NOMO-1 (cell line): ENCODE measurements at regions not wholly inside any gene's neighbourhood (a gene's known extent, or its start where the extent isn't known, plus 50 kb on each side); places are given as distances from the start of the nearest gene placed in this dataset.
"Not testable (repeated sequence)": the region's sequence is repeated elsewhere in the genome, so short reads cannot be mapped to it uniquely, and the experiment has no call there.

Source experiments
- DNase-seq, 2 experiments: peaks; one replicate each; lab custom pipeline; 2025; ENCODE audit not compliant: unreplicated experiment in 2 of 2; lab: John Stamatoyannopoulos, UW

DNA sequence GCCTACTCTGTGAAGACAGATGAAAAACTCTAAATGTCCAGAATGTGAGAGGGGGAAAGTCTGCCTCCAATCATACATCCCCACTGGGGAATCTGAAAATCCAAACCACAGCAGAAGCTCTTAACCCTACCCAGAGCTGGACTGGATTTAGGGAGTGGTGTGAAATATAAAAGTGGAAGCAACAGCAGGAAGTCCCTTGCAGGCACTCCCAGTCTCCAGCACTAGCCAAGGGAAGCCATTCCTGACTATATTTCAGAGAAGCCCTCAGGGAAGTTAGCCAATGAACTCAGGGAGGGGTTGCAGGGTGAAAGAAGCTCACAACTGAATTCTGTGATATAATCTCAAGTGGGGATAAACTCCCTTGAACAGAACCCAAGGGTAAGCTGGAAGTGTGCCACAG, 51.5 kb downstream of the CRPPA start:
- no peak for DNase-seq

DNA sequence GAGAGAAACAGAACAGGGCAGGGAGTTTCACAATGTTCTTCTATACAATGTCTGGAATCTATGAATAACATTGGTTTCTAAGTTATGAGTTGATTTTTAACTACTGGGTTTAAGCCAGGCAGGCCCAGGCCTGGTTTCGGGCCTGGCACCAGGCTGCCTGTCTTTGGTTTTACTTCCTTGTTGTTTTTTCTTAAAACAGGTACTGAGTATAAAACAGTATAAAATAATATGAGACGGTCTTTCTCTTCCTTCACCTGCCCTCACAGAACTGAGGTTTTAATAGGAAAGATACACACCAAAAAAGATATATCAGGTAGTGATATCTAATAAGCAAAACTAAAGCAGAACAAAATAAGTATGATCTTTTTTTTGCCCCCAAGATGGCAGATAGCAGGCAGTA, 52.0 kb downstream of the CRPPA start:
- DNase-seq = not testable (repeated sequence)

DNA sequence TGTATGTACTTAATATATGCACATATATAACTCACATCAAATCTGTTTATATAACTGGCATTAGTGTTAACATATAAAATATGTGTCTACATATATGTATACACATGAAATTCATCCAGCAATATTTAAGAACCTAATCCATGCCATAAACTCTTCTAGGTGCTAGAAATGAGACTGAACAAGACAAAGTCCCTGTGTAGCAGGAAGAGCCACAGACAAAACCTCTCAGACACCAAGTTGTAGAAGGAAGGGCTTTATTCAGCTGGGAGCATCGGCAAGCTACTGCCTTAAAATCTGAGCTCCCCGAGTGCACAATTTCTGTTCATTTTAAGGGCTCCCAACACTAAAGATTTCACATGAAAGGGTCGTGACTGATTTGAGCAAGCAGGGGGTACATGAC, 52.5 kb downstream of the CRPPA start:
- DNase-seq = no peak

DNA sequence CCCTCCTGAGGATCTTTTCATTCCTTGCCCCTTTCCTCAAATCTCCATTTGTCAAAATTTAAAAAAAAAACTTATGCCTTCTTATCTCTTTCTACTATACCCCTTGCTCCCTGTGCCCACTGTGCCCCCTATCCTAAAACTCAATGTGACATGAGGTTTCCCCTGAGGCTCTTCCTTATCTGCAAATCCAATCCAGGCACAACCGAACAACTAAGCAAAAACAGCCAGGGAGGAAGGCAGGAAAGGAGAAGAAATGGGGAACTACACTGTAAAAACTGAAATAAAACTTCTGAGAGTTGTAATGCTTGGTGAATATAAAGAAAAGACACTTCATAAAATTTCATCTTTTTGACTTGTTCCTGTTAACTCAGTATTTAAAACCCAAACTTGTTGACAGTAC, 54.2 kb downstream of the CRPPA start:
- DNase-seq = no peak

DNA sequence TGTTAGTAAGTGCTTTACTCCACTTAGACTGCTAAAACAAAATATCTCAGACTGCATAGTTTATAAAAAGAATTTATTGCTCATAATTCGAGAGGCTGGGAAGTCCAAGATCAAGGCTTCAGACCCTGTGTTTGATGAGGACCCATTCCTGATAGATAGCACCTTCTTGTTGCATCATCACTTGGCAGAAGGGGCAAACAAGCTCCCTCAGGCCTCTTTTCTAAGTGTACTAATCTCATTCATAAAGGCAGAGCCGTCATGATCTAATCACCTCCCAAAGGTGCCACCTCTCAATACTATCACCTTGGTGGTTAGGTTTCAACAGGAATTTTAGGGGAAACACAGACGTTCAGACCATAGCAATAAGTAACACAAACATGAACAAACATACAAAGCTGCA, 55.4 kb downstream of the CRPPA start:
- no peak for DNase-seq

DNA sequence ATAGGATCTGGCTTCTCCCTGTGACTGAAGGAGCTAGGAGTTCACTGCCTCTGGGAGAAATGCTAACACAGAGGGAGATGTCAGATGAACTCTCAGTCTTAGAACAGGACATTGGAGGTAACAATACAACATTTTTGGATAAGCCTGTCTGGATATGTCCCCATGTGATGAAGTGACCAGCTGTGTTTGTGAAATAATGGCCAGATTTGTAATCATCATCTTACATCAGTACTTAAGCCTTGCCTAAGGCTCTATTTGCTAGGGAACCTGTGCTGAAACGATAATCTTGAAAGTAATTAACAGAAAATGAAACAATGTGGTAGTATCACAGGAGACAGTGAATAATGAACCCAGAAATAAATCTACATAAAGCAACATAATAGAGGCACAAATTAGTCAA, 56.2 kb downstream of the CRPPA start:
- no peak for DNase-seq

DNA sequence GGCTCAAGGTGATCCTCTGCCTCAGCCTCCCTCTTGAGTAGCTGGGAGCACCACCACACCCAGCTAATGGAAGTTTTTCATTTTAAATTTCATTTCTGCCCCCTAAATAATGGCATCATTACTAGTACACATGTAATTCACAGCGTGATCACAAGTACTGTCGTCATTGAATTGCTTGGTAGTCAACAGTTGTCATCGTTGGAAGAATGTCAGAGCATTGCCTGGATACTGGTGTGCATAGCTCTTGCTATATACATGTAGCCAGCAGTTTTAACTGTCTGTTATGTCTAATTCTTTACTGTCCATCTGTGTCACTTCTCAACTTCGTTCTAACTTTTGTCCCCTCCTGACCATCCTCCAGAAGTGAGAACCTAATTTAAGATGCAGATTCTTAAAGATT, 62.1 kb downstream of the CRPPA start:
- no peak for DNase-seq

DNA sequence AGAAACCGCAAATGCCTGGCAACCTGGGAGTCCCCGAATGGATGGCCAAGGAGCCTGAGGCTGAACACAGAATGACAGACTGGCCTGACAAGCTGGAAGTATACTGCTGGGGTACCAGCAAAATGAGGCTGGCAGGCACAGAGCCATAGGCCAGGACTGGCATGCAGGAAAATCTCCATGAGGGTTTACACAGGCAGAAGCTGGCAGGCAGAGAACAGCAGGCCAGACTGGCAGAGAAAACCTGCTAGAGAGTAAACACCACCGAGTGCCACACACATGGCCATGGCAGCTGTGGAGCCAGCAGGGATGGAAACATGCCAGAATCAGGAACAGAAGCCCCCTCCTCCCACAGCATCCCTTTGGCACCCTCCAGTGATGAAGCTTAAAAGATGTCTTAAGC, 63.4 kb downstream of the CRPPA start:
- DNase-seq = no peak

DNA sequence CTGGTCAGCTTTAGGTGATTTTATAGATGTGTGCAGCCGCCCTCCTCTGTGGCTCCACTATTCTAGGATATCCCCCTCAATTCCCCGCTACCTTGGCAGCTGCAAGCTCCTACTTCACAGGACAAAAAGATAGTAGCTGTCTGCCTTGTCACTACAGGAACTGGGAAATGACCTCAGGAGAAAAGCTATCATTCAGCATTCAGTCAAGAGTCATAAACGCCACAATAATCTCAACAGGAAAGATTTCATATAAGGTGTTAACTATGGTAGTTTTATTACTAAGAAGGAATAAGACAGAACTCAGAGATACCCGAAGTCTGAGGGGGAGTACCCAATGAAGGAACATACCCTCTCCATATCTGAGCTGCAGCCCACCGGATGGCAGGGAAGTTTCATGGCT, 63.9 kb downstream of the CRPPA start:
- no peak for DNase-seq

DNA sequence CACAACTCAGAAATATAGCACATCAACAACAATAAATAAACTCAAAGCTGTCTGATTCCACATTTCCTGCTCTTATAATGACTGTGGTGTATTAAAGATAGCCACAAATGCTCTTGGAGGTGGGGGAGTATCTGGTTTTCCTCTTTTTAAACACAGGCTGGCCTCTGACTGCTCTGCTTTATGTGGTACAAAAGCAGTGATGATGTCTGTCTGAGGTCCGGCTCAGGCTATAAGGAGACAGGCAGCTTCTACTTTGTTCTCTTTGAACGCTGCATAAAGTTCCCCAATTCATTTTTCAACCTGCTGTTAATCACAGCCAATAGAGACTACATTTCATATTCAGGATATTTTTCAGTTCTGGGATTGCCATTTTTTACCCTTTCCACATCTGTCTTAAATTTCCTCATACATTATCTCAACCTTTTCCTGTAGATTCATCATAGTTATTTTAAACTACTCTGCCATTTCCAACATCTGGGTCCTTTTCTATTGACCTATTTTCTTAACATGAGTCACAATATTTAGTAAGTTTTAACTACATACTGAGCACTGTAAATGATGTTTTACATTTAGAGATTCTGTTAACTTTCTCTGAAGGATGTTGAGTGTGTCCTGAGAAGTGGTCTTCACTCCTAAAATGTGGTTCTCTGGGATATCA, 64.9 kb downstream of the CRPPA start:
- no peak for DNase-seq

DNA sequence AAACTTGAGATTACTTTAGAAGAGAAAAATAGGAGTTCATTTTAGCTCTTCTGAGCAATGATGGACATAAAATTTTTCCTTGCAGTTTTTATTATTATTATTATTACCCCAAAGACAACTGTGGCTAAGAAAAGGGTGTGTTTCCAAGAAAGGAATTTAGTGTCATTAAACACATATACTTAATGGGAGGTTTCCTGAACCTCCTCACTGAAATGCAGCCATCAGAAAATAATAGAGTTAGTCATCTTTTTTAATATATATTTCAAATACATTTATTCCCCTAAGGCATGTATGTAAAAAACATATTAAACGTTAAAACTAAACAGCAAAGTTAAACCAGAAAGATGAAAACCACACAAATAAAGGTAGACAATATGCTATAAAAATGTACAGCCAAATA, 66.8 kb downstream of the CRPPA start:
- no peak for DNase-seq

DNA sequence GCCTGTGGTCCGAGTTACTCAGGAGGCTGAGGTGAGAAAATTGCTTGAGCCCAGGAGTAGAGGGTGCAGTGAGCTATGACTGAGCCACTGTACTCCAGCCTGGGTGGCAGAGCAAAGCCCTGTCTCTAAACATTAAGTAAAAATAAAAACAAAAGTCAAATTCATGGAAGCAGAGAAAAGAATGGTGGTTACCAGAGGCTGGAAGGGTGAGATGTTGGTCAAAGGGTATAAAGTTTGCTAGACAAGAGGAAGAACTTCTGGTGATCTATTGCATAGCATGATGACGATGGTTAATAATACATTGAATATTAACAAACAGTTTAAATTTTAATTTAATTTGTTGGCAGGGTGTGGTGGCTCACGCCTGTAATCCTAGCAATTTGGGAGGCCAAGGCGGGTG, 68.1 kb downstream of the CRPPA start:
- DNase-seq = no peak

DNA sequence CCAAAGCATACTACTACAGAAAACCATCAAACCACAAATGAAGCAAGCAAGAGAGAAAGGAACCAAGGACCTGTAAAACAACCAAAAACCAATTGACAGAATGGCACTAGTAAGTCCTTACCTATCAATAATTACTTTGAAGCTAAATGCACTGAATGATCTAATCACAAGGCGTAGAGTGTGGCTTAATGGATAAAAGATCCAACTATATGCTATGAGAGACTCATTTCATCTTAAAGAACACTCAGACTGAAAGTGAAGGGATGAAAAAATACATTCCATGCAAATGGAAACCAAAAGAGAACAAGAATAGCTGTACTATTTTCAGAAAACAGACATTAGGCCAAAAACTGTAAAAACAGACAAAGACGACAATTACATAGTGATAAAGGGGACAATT, 70.7 kb downstream of the CRPPA start:
- DNase-seq = no peak

DNA sequence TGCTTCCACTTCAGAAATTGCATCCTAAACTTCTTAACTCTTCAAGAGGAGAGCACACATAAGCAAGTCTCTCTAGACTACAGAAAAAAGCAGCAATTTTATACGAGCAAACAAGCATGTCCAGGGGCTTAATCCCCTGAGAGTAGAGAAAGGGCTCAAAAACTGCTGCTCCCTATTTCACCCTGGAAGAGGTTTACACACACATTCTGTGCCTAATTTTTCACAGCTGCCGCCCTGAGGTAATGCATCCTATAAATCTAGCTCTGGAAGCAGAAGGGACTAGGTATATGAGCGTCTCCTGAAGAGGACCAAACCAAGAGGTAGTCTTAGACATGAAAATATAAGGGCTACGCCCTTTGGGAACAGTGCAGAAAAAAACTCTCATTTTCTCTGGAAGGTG, 73.1 kb downstream of the CRPPA start:
- DNase-seq = no peak

DNA sequence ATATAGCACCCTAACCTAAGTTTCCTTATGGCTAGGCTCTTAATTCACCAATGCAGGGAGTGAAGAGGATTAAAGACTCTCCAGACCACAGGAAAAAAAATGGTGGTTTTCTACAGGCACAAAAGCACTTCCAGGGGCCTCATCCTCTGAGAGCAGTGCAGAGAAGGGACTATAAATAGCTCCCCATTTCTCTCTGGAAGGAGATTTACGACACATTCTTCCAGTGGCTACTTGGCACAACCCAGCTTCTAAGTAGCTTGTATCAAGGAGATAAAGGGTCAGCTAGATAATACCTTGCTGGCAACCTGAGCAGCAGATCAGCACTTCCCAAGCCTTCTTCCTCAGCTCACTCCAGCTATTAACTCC, 73.5 kb downstream of the CRPPA start:
- DNase-seq = no peak

DNA sequence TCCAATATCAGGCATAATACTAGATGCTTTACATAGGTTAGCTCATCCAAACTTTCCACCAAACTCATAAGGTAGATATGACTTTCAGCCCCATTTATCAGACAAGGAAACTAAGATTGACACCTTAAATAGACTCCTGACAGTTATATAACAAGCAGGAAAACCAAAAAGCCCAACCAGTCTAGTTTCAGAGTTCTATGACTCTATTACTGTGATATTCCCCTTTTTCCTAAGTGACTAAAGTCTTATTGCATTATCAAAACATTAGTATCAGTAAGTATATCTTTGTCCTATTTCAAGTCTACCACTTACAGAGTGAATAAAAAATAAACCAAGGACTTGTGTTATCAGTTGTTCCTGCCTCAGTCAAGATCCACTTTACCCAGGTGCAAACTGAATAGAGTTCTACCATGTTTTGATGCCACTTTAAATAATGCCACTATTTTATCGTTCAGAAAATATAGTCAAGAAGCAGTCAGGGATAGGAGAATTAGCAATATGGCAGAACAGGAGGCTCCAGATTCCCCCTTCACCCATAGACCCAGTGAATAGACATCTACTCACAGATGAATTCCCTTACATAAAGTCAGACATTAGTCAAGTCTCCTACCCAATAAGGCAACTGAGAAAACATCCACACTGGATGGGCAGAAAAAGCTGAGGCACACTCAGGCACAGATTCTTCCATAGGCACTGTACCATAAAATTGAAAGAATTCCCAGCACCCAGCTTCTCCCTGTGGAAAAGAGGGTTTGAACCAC, 74.1 kb downstream of the CRPPA start:
- DNase-seq = no peak

DNA sequence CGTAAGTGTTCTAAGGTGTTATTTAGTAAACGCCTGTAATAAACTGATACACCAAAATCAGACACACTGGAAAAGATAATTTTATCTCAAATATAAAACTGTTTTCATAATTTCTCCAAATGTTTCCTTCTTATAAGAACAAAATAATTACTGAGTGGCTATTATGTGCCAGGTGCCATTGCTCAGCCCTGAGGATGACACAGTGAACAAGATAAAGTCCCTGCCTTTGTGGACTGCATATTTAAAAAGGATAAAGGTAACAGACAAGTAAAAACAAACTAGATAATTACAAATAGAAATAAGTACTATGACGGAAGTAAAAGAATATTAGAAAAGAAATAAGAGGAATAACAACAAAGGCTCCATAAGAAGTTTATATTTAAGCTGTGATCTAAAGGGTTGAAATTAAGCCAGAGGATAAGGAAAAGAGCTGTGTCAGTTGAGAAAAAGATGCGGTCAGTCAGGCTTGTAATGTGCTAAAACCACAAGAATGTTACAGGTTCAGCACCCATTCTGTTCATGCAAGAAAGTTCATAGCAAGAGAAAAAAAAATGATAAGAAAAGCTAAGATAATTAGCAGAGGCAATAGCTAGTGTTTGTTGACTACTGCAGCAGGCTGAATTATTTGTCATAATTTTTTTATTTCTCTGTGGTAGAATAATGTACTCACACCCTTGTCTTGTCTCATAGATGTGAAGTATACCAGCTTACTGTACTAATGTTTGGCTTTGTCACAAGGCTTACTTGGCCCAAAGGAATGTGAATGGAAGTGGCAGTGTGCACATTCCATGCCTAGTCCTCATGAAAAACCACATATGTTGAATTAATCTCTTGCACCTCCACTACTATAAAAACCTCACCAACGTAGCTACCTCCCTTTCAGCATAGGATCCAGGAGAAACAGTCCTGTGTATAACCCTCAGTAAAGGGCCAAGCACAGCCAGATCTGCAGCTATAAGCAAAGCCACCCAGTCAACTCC, 75.1 kb downstream of the CRPPA start:
- no peak for DNase-seq

DNA sequence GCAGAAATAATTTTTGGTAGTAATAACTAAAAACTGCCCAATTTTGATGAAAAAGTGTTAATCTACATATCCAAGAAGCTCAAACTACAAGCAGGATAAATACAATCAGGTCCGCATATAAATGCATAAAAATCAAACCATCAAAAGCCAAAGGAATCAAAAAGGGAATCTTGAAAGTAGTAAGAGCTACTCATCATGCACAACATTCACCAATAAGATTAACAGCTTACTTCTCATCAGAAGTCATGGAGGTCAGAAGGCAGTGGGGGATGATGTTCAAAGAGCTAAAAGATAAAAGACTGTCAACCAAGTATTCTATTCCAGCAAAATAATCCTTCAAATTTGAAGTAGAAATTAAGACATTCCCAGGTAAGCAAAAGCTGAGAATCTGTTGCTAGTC, 76.4 kb downstream of the CRPPA start:
- no peak for DNase-seq

DNA sequence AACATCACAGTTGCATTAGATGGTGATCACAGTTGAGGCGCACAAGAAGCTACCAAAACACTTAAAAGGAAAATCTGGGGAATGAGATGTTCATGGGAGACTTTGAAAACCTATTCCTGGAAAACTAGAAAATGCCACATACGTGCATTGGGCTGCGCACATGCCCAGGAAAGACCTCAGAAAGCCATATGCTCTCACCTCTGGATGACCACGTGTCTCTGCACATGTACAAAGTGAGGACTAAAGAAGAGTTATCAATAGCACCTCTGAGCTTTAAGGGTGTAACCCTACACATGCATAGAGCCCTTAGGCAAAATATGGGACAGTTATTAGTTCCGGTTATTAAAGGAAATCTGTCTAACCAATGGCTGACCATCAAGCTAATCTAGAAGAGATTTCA, 77.7 kb downstream of the CRPPA start:
- no peak for DNase-seq

DNA sequence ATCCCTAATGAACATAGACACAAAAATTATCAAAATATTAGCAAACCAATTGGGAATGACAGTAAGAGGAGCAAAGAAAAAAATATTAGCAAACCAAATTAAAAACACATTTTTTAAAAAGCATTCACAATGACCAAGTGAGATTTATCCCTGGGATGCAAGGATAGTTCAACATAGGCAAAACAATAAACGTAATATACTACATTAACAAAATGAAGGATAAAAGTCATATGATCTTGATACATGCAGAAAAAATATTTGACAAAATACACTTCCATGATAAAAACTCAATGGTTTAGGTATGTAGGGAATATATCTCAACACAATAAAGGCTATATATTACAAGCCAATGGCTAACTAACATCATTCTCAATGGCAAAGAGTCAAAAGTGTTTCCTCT, 83.3 kb downstream of the CRPPA start:
- no peak for DNase-seq

DNA sequence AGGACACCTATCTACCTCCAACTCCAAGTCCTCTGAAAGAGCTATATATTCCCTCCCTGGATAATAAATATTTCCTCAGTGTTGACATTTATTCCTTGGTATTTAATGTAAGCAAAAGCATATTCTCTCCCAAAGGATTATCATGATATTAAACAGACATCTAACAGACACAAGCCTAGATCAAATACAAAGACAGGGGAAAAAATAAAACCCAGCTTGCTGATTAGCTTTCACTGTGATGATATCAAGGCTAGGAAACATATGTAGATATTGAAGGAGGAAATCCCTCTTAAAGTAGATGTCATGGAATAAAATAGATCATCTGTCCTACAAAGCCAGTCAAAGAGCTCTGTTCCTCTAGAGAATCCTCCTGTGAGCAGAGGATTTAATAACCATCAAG, 95.2 kb downstream of the CRPPA start:
- no peak for DNase-seq

DNA sequence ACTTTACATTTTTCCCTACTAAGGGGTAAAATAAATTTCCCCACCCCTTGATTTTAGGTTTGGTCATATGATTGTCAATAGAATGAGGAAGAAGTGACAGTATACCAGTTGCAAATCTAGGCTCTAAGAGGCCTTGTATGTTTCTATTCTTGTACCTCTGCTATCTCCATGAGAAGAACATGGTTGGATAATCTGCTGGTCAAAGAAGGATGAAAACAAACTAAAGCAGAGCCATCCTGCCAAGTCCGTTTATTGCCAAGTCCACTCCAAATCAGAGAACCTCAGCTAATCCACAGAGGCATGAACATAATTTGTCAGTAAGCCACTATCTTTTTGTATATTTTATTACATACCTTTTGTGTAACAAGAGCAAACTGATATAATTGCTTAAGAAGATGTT, 98.0 kb downstream of the CRPPA start:
- no peak for DNase-seq
